HG03565 (cell line): ENCODE measurements at regions not wholly inside any gene's neighbourhood (a gene's known extent, or its start where the extent isn't known, plus 50 kb on each side); places are given as distances from the start of the nearest gene placed in this dataset.

Source experiments
- ATAC-seq: cut with Tn5 transposase; IDR thresholded peaks from one replicate; pipeline ENCODE4 v1.9.1; 2021; ENCODE audit warnings: mild to moderate bottlenecking, moderate library complexity; ENCODE audit not compliant: unreplicated experiment

DNA sequence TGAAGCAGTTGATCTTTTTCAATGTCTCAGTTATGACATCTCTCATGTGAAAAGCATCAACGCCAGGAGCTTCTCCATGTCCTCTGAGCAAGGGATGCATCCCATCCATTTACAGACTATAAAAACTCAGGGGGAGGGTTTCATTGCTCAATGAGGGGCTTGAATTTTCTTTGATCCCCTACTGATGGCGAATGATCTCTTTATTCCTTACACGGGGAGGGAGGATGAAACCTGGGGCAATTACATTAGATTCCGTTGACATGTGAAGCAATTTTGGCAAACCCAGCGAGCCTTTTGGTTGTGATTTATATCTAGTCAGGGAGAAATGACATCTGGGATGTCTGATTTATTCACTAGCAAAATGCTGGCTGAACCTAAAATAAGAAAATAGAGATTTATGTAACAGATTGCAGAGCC lies 268.9 kb downstream of the HIVEP2 start:
- ATAC-seq = no peak

DNA sequence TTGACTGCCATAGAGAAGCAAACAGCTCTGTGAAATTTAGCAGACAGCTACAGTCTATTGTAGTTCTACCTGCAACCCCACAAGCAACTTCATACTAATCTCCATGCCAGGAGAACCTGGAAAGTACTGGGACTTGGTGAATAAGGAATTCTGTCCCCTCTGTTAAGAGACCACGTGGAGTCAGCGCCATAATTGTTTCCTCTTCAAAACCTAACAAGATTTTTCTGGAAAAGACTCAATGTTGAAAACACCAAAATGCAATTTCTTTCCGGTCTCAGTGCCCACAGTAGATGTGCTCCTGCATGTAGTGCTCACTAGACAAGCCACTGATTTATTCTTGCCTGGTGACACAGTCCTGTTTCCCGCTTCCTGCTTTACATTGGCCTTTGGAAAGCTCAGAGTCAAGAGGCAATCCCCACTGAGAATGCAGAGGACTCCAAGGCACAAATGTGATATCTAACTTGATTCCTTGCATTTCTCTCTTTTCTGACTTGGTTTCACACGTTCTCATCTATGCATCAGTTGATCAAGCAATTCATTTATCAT lies 268.3 kb downstream of the HIVEP2 start:
- no peak for ATAC-seq

DNA sequence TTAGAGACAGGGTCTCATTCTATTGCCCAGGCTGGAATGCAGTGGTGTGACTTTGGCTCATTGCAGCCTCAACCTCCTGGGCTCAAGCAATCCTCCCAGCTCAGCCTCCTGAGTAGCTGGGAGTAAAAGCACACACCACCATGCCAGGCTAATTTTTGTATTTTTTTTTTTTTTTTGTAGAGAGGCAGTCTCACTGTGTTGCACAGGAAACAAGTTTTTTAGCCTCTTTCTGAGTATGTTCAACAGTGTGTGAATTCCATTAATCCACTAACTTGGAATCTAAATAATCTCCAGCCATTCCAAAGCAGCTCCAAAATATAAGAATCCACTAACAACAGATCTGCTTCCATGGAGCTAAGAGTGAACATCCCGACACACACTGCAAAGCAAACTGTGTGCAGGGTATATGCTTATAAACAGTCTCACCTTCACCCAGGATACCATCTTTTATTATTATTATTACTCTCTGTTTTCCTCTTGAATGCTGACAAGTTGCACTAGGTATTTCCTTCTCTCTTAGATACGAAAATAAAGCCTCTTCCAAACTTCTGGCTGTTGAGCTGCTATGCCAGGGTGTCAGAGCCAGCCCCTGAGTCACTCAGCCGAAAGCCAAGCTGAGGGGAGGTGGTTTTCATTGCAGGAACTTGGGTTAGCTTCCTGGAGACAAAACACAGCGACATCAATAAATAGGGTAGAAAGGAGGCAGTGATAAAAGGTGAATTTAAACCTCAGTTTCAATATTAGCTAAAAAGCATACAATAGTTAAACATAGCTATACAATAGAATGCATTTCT lies 264.9 kb downstream of the HIVEP2 start:
- ATAC-seq = no peak

DNA sequence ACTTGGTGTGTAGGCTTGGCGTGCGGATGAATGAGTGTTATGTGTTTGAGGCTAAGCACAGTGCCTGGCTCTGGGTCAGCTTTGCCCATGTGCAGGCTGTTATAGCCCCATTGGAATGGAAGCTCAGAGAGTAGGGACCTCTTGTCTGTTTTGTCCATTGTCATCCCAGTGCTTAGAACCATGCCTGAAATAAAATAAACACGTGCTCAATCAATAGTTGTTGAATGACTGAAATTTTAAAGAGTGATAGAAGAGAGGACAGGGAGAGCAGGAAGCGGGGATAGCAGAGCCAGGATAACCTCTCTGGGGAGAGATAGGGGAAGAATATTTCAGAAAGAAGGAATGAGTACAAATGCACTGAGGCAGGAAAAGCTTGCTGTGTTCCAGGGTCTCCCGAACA lies 263.9 kb downstream of the HIVEP2 start:
- ATAC-seq = no peak

DNA sequence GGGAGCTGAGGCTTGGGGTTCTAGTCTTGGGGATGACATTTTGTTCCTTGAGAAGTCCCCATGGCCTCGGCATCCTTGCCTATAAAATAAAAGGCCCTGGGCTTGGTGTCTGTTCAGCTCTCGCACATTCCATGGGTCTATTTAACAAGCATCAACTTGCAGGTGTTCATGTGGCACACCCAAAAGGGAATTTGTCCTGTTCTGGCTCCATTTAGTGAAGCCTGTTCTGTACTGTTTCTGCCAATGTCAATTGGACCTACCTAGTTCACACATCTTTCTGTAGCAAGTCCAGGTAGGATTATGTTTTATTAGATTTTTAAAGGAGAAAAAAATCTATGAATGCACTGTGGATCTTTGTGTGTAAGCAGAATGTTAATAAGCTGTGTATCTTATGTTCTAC lies 262.0 kb downstream of the HIVEP2 start:
- ATAC-seq = no peak

DNA sequence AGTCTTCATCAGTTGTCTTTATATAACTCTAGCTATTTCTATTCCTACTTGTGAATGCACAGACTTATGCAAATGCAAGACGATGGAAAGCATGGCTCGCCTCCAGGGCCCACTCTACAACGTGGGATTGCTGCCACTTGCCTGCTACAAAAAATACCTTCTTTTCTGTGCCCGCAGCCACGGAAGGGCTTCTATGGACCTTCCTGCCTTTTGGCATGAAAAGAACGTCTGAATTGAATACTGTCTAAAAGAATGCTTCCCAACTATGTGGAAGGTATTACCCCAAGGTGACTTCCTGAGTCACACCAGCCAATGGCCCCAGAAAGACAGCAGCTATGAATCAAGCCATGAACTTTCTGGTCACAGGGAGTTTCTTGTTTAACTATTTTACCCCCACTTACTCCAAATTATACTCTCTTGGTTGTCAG lies 261.2 kb downstream of the HIVEP2 start:
- no peak for ATAC-seq

DNA sequence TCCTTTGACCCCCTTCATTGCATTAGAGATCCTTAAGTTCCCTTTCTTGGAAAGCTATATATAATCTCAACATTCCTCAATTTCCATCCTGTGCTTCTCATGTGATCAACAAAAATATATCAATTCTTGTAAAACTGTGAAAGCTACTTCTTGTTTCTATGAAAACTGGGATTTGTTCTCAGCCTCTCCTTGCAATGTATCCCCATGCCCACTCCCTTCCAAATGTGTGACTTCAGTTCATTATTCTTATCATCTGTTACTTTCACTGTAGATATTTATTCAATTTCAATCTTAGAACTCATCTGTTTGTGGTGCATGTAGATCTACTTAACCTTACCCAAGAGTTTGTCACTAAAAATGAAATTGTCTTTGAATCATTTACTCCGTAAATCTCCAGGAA lies 260.6 kb downstream of the HIVEP2 start:
- no peak for ATAC-seq

DNA sequence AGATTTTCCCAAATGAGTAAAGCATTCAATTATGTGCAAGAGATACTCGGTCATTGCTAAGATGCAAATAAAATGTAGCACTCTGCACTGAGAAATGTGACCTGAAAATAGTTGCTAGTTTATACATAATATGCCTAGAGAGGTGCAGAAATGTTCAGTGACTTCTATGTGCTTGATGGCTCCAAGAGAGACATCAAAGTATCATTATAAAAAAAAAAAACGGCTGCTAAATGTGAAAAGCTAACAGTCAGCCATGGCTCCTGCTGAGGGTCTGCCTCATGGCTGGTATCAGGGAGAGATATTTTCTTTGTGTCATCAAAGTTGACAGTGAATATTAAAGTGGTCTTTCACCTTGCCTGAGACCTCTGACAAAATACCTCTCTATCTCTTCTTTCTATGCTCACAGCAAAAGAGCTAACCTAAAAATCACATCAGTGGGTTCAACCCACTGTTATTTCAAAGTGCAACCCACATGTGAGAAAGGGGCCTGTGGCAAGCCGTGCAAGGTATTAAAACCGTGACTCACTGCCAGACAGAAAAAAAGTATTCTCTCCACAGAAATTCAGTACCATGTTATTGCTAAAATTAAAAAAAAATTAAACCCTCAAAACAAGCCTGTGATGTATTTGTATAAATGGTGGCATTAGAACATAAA lies 259.0 kb downstream of the HIVEP2 start:
- ATAC-seq = no peak

DNA sequence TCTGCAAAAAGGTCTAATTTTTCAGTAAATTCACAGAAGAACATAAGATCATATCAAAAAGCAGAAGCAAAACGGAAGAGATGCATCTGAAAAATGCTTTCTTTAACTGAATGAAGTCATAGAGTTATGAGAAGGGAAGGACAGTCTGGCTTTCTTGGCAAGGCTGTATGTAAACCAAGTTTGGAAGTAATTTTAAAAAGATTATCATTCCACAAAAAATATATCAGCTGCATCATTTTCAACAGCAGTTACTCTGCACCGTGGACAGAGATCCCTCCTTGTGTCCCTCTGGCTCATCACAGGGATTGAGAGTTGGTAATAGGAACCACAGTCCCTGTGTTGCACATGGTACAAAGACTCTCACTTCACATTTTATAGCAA lies 258.5 kb downstream of the HIVEP2 start:
- no peak for ATAC-seq

DNA sequence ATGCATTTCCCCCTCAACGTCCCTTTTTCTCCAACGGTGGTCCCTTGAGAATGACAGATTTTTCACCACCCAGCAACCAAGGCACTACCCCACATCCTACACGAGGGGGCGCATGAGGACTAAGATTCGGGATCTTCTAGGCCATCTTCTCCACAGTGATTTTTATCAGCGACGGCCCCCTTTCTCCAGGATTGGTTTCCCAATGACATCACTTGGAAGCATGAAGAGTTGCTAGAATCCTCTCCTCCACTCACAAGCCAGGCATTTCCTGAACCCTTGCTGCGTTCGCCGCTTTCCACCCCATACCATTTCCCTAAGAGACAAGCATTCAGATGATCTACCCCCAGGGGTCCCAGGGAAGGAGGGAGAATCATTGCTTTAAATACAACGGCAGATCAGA lies 252.0 kb downstream of the HIVEP2 start:
- peak; percentile 76 for ATAC-seq

DNA sequence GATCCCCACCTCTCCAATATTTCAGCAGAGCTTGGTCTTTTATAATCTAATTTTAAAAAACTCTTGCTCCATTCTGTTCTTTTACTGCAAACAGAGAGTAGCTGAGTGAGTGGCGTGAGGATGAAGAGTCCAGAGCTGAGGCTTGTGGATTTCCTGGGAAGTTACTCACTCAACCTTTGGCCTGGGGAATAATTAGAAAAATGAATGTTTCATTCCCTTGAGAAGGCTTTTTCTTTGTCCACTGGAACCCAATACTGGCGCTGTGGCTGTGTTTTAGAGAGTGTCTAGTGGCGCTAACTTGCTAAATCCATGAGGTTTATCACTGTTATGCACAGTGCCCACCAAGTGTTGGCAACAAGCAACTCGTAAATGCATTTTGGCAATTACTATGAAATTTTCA lies 251.5 kb downstream of the HIVEP2 start:
- ATAC-seq = no peak

DNA sequence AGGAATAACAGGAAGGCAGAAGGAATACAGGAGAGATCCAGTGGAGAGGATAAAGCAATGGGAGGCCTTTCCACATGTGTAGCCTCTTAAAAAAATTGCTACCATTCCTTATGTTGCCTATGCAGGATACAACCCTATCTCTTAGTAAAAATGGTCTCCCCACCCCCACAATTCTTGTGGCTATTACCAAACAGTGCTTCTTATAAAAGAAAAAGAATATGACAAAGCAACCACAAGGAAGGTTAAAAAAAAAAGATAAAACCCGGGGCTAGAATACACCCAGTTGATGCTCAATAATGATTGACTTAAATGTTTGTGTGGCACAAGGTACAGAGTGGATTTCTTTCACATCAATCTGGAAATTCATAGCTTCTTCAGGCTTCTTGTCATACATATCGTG lies 250.9 kb downstream of the HIVEP2 start:
- no peak for ATAC-seq

DNA sequence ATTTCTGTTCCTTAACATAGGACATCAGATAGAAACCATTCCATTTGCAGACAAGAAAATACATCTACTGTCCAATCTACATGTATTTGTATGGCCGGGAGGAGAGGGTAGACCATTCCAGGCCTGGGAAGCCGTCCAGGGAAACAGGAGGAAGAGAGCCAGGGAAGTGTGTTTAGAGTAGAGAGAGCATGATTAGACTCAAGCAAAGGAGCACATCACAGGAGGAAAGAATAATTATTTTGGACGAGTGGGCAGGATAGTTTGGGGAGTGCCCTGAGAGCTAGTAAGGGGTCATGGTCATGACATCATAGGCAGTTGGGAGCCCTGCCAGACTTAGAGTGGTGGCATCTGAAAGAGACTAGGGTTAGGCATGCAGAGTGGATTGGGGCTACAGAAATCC lies 250.0 kb downstream of the HIVEP2 start:
- ATAC-seq = no peak

DNA sequence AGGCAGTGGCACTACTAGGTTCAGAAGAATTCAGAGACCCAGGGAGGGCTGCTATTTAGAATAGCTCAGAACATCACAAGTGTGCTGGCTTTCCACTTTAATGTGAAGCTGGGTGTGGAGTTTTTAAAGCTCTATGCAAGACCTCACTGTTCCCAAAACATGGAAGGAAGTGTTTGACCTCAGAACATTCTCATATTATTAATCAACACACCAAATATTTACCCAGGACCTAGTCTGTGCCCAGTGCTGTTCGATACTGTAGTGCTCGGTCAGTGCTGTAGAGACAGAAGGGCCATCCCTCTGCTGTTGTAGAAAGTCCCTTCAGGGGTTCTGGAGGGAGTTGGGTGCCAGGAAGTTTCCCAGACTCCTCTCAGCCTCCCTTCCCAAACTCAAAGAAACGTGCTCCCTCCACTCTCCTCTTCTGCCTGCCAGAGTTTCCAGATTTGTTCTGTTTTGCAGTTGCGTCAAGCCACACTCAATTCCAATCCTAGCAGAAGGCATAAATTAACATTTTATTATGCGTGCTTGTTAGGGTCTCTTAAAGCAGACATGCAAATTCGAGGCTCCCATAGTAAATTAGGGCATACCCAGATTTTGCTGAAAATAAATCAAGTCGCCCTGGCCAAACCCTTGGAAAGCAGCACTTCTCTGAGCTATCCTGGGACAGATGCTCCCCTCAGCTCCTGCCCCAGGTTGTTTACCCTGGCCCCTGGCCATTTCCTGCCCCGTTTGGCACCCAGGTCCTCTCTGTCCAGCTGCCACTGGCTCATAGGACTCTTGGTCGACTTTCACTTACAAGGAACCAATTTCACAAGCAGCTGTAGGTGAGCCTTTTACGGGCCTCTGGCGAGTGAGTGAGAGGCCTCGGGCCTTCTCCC lies 248.6 kb downstream of the HIVEP2 start:
- ATAC-seq = no peak

DNA sequence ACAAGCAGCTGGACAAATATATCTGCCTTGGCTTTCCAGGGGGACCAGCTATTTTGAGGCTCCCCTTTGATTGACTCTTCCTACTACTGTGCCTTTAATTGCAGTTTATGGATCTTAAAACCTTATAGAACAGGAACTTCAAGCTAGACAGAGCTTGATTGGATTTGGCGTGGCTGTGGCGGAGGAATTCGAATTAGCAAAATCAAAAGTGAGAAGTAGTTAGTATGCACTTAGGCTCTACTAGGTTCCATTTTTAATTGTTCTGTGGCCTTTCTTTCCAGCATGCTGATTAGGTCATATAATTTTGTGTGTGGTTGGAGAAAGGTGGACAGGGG lies 248.0 kb downstream of the HIVEP2 start:
- no peak for ATAC-seq

DNA sequence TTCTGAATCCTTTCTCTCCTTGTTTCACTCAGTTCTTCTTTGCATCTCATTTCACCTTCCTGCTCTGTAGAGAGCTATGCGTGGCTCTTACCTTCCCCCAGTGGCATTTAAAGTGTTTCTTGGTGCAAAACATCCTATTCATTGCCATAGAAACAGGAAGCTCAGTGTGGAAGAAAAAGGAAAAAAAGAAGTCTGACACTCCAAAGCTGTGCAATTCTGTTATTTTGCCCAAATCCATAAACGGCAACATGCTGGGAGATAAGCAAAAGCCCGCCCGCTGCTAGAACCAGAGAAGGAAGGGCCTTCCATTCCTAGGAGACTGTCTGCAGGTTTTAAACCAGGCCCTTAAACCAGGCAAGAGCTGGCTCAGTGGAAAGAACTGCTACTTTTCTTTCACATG lies 247.1 kb downstream of the HIVEP2 start:
- no peak for ATAC-seq

DNA sequence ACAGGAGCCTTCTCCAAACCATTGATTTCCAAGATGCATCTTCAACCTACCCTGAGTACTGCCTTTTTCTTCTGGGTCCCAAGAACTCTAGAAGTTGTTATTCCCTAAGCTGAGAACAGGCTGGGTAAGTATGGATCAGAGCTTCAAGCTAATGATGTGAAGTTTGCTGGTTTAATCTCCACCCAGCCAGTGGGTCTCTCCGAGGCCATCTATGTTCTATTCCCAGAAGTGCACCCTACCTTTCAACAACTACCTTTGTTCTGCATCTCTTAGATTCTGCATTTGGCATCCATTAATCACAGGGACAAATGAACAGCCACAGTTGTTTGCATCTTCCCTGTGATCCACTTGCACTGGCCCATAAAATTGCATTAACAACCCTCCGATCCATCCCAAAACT lies 246.2 kb downstream of the HIVEP2 start:
- no peak for ATAC-seq

DNA sequence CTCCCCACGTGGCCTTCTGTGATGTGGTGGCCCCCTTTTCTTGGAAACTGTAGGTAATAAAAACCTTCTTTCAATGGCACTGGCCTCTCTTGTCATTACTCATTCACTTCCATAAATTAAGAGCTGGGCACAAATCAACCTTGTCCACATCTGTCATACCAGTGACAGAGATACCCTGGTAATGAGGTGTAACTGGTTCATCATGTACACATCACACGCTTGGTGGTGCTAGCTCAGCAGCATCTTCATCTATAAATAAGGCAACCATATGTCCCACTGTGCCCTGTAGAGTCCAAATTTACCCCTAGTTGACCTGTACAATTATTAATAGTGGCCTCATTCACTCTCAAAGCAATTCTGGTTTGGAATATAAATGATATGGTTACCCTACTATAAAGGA lies 245.6 kb downstream of the HIVEP2 start:
- ATAC-seq = no peak

DNA sequence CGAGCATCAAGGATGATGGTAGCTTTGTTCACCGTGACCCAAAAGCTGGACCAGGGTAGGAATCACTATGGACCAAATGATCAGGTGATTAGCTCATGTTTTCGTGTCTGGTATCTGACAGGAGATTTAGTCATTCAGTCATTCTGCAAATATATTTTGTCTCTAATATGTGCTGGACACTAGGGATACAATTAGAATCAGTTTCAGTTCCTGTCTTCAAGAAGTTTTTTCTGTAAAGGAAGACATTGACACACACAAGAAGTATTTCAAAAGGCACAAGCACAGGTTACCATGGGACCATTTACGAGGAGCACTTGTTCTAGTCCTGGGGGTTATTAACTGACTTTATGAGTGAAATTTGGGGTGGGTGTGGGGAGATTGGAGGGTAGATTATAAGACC lies 244.9 kb downstream of the HIVEP2 start:
- peak; percentile 65 for ATAC-seq

DNA sequence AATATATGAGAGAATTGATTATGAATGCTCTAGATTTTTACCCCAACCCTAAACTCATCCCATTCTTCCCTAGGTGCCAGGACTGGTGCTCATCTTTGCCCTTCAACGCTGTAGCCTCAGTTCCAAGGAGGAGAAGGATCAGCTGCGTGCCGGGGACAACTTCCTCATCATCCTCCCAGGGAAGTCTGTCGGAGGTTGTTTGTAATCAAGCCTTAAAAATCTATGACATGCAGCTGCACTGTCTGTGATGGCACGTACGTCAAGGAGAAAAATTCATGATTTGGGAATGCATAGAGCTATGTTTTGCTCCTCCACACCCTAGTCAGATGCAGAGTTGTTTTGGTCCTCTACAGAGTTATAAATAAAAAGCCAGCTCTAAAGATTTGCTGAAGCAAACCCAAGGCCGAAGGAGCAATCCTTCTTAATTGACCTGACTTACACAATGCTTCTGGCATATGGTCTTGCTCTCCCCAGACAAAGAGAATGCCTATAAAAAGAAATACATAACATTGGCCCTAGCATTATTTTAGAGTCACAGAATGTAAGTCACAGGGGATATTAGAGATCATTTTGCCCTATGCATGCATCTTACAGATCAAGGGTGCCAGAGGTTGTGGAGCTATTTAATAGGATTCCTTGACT lies 244.2 kb downstream of the HIVEP2 start:
- no peak for ATAC-seq
